Cardiac muscle cell (in vitro differentiated cells and primary cell): ENCODE measurements at regions not wholly inside any gene's neighbourhood (a gene's known extent, or its start where the extent isn't known, plus 50 kb on each side); places are given as distances from the start of the nearest gene placed in this dataset.

Source experiments
- DNase-seq, 2 donors: peaks; one replicate each; pipeline versions ENCODE4 v3.0.0 to v3.0.0-alpha.2; 2010 to 2017; ENCODE audit warnings: low read depth in 1 of 2, low spot score in 1 of 2
- H3K27ac ChIP-seq: fragments of 200-600 bp; sonication (generic); 2 replicates; pipeline ENCODE4 v1.5.1; 2016
- H3K27me3 ChIP-seq: fragments of 200-600 bp; sonication (generic); 2 replicates; pipeline ENCODE4 v1.6.0; 2016; ENCODE audit warnings: control low read depth
- H3K36me3 ChIP-seq: fragments of 200-600 bp; sonication (generic); 2 replicates; pipeline ENCODE4 v1.5.1; 2016; ENCODE audit warnings: control low read depth
- H3K4me1 ChIP-seq: fragments of 200-600 bp; sonication (generic); 2 replicates; pipeline ENCODE4 v1.8.1; 2017; ENCODE audit warnings: low read depth, mild to moderate bottlenecking, mixed run types
- H3K4me3 ChIP-seq: fragments of 200-600 bp; sonication (generic); 2 replicates; pipeline ENCODE4 v1.5.1; 2016; ENCODE audit warnings: mild to moderate bottlenecking
- H3K9me3 ChIP-seq: fragments of 200-600 bp; sonication (generic); 2 replicates; pipeline ENCODE4 v1.5.1; 2017; ENCODE audit warnings: low read depth, mild to moderate bottlenecking, control low read depth
- TF ChIP-seq, protein P1 (sequence below): IDR thresholded peaks from 2 replicates; pipeline ENCODE4 v1.5.1; 2012; ENCODE audit warnings: low read depth, mild to moderate bottlenecking, low read length

DNA sequence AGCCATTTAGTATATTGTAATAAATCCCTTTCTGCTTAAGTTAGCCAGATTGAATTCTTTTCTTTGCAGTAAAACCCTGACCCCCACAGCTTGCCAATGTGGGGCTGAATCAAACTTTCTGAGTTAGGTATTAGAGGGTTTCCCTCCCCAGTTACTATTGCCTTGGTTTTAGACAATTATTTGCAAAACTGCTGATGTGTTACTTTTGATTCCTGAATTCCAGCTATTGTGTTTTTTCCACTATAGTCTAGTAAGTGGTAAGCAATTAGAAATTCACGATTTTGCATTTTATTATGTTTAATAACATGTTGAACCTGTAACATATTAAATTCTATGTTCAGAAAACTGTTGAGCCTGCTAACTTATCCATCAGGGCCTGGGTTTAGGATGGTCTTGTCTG is 391.5 kb downstream of the DLEU7 start:
- Histone ChIP-seq H3K4me3 (no peak overlapping the region), H3K27ac (no peak overlapping the region)

DNA sequence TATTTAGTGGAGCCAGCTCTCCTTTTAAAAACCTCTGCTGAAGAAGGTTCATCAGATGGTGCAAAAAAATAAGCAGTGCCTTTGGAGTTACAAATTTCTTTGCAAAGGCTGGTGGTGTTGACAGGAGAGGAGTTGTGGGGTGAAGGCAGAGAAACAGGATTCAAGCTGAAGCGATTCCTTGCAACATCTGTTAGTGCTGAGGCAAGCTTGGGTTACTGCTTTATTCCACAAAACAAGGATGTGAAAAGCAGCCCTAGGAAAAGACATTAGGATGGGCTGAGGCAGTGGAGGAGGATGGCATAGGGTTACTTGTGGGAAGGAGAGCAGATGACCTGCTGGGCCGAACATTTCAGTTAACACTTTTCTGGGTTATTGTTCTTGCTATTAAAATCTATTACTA is 390.7 kb downstream of the DLEU7 start:
- TF ChIP-seq, protein P1, sequence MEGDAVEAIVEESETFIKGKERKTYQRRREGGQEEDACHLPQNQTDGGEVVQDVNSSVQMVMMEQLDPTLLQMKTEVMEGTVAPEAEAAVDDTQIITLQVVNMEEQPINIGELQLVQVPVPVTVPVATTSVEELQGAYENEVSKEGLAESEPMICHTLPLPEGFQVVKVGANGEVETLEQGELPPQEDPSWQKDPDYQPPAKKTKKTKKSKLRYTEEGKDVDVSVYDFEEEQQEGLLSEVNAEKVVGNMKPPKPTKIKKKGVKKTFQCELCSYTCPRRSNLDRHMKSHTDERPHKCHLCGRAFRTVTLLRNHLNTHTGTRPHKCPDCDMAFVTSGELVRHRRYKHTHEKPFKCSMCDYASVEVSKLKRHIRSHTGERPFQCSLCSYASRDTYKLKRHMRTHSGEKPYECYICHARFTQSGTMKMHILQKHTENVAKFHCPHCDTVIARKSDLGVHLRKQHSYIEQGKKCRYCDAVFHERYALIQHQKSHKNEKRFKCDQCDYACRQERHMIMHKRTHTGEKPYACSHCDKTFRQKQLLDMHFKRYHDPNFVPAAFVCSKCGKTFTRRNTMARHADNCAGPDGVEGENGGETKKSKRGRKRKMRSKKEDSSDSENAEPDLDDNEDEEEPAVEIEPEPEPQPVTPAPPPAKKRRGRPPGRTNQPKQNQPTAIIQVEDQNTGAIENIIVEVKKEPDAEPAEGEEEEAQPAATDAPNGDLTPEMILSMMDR, result no peak
- peaks cover 6% of the 10 kb centered on the region for H3K4me1 ChIP-seq
- no peaks in the 10 kb centered on the region for H3K9me3 ChIP-seq
- H3K27ac ChIP-seq, result no peak overlapping the region
- H3K4me3 ChIP-seq, result no peak overlapping the region
- H3K27me3 ChIP-seq, result no peaks in the 10 kb centered on the region
- H3K36me3 ChIP-seq, result no peaks in the 10 kb centered on the region
- DNase-seq, result peak in 1 of 2 donors; percentile 35

More for the DNA sequence above, 391.5 kb downstream of the DLEU7 start:
- H3K4me1 ChIP-seq, result peaks cover 6% of the 10 kb centered on the region
- no peak for DNase-seq
- TF ChIP-seq, protein P1, result no peak
- no peaks in the 10 kb centered on the region for H3K9me3 ChIP-seq
- H3K36me3 ChIP-seq, result no peaks in the 10 kb centered on the region
- H3K27me3 ChIP-seq, result no peaks in the 10 kb centered on the region

DNA sequence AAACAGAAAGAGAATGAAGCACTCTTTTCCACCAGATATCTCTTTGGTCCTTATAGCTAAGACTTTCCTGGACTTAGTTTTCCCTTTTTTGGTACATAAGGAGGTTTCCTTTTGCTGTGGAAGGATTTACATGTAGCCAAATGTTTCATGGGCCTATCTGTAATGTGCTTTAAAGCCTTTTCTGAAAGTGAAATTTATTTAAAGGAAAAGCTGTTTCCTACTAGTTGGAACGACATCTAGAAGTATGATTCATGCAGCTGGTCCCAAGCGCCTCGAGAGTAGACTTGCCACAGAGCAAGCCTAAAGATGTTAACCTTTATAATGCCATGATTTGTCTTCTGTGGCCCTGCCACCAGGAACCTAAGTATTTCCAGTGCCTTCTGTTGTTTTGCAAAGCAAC is 390.3 kb downstream of the DLEU7 start:
- H3K27me3 ChIP-seq, result no peaks in the 10 kb centered on the region
- H3K9me3 ChIP-seq, result no peaks in the 10 kb centered on the region
- peak in 1 of 2 donors; percentile 30 for DNase-seq
- no peak overlapping the region for H3K27ac ChIP-seq
- H3K4me1 ChIP-seq, result peaks cover 6% of the 10 kb centered on the region
- TF ChIP-seq, protein P1, result no peak
- H3K36me3 ChIP-seq, result no peaks in the 10 kb centered on the region
- no peak overlapping the region for H3K4me3 ChIP-seq

DNA sequence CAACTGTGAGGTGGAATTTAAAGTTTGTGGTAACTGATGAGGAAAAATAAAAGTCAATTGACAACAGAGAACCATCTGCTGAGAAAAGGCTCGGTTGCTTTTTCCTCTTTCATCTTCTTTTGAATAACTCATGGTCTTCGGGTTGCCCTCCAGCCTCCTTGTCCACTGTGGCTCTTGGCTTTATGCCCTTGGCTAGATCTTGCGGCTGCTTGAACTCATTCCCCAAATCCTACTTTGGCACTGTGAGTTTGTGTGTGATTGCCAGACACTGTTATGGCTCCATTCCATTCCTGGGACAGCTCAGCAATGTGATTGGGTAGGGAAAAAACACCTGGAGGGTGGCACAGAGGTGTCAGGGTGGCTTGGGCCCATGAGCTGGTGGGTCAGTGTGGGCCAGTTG is 387.4 kb downstream of the DLEU7 start:
- Histone ChIP-seq H3K27ac (no peak overlapping the region), H3K4me3 (no peak overlapping the region), H3K36me3 (no peaks in the 10 kb centered on the region), H3K9me3 (no peaks in the 10 kb centered on the region), H3K4me1 (peaks cover 15% of the 10 kb centered on the region), H3K27me3 (no peaks in the 10 kb centered on the region)
- no peak for DNase-seq
- TF ChIP-seq, protein P1, result no peak

DNA sequence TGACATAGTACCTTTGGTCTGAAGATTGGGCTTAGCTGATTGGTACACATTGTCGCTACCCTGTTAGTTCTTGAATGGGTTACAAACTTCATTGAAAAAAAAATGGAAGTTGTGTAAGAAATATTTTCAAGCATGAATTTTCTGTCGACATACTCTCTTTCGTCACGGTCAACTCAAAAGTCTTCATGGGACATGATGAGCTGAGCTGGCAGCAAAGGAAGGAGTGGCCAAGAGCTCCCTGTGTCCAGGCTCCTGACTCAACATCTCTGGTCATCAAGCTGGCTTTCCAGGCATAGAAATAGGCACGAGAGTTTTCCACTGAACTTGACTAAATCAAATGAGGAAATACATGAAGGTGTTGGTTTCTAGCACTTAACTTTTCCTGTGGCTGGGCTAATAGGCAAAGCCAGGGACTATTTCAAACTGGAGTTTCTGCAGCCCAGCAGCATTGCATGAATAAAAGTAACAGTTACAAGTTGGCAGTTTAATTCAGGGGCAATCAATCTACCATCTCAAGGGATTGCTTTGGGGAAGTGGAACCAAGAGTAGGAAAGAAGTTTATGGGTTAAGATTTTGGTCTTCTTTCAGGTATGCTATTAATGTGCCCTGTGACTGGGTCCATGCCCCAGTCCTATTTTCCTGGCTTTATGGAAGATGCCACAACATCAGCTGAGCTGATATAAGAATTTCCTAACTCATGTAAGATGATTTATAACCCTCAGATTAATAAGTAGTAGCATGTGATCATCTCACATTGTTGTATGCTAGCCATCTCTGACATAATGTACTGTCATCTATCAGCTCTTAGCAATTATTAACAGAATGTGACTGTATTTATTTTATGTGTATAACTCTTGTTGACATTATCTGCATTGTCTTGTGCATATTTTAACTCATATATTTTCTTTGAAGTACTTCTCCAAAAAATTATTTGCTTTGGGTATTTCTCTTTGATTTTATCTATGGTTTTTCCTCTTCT is 385.8 kb downstream of the DLEU7 start:
- H3K27me3 ChIP-seq, result no peaks in the 10 kb centered on the region
- peaks cover 15% of the 10 kb centered on the region for H3K4me1 ChIP-seq
- DNase-seq, result no peak
- H3K36me3 ChIP-seq, result no peaks in the 10 kb centered on the region
- TF ChIP-seq, protein P1, result no peak
- H3K27ac ChIP-seq, result no peak overlapping the region
- no peak overlapping the region for H3K4me3 ChIP-seq
- no peaks in the 10 kb centered on the region for H3K9me3 ChIP-seq
